C4-2B (cell line): ENCODE measurements at regions not wholly inside any gene's neighbourhood (a gene's known extent, or its start where the extent isn't known, plus 50 kb on each side); places are given as distances from the start of the nearest gene placed in this dataset.

Experiments used
- H3K27ac ChIP-seq: fragments of 450-650 bp; 2 replicates; pipeline ENCODE4 v1.5.1; 2017
- ZFX ChIP-seq: fragments of 450-650 bp; IDR thresholded peaks from 2 replicates; pipeline ENCODE4 v1.6.1; 2017
- TF ChIP-seq, protein P1 (sequence below): fragments of 450-650 bp; conservative IDR thresholded peaks from 2 replicates; pipeline ENCODE4 v1.5.1; 2017; ENCODE audit warnings: mild to moderate bottlenecking

DNA sequence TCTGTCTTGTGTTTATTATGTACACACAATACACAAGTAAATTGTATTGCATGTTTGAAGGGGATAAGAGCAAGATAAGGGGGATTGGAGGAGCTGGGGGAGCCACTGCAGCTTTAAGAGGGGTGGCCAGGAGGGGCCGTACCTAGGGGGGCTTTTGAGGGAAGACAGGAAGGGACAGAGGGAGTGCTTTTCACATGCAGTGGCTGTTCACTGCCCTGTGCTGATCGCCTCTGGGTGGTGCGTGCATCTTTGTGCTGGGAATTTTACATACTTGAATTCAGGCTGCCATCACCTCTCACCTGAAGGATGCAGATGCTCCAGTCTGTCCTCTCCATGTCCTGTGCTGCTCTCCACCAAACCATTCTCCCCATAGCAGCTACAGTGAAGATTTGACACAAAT lies 179.5 kb downstream of the PTPRU start:
- TF ChIP-seq, protein P1, sequence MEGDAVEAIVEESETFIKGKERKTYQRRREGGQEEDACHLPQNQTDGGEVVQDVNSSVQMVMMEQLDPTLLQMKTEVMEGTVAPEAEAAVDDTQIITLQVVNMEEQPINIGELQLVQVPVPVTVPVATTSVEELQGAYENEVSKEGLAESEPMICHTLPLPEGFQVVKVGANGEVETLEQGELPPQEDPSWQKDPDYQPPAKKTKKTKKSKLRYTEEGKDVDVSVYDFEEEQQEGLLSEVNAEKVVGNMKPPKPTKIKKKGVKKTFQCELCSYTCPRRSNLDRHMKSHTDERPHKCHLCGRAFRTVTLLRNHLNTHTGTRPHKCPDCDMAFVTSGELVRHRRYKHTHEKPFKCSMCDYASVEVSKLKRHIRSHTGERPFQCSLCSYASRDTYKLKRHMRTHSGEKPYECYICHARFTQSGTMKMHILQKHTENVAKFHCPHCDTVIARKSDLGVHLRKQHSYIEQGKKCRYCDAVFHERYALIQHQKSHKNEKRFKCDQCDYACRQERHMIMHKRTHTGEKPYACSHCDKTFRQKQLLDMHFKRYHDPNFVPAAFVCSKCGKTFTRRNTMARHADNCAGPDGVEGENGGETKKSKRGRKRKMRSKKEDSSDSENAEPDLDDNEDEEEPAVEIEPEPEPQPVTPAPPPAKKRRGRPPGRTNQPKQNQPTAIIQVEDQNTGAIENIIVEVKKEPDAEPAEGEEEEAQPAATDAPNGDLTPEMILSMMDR: peak; percentile 12; the same call in 1 of the 2 replicates
- TF ChIP-seq ZFX: no peak

DNA sequence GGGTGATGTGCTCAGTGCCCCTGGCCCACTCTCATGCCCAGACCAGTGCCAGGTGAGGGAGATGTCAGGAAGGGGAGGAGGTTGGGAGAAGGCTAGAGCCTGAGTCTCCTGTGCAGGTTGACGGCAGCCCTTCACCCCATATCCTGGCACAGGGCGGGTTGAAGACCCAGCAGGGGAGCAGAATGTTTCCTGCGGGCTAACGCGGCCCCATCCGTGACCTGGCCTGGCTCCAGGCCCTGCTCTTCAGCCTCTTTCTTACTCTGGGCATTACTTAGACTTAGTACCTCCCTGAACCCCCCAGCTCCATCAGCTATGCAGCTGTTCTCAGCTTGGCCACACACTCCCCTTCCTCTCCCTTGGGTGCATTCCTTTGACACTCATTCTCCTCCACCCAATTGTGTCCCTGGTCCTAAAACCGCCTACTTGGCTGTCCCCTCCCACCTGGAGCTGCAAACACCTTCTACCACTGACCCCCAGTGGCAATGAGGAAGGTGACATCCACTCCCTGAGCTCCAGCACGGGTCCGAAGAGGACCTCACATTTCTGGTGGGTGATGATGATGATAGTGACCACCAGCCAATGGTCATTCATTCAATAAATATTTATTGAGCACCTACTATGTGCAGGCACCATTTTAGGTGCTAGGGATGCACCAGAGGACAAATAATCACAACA lies 179.0 kb downstream of the PTPRU start:
- TF ChIP-seq, protein P1: peak; percentile 30
- TF ChIP-seq ZFX: no peak
- no peak overlapping the region for H3K27ac ChIP-seq

More for the DNA sequence above, 179.5 kb downstream of the PTPRU start:
- no peak overlapping the region for H3K27ac ChIP-seq

DNA sequence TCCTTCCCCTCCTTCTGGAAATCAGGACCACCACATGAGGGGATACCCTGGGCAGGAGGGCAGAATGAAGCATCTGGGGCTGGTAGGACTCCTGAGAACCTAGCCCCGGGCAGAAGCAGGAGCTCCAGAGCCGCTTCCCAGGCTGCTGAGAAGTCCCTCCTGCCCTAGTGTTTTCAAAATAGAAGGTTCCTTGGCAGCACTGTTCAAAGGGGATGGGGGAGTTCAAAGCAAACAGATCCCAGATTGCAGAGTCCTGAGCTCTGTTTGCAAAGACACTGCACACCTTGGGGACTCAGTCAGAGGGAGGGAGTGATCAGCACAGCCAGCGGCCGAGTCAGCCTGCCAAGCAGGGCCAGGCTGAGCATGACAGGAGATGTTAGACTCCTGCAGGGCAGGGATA lies 177.8 kb downstream of the PTPRU start:
- TF ChIP-seq, protein P1: no peak
- no peak for TF ChIP-seq ZFX
- H3K27ac ChIP-seq: no peak overlapping the region

DNA sequence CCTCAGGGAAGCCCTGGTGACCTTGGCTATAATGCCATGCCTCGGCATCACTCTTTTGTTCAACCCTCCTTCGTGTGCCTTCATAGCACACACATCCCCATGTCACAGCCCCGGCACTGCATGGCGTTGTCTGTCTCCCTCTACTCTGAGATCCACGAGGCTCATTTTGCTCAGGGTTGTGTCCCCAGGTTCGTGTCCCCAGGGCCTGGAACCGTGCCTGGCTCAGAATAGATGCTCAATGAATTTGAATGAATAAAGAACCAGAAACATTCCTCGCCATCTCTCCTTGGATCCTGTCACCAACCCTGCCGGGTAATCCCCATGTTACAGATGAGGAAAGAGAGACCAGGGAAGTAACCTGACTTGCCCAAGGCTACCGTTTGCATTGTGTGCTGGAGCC lies 177.3 kb downstream of the PTPRU start:
- H3K27ac ChIP-seq: no peak overlapping the region
- TF ChIP-seq, protein P1: no peak
- no peak for TF ChIP-seq ZFX

DNA sequence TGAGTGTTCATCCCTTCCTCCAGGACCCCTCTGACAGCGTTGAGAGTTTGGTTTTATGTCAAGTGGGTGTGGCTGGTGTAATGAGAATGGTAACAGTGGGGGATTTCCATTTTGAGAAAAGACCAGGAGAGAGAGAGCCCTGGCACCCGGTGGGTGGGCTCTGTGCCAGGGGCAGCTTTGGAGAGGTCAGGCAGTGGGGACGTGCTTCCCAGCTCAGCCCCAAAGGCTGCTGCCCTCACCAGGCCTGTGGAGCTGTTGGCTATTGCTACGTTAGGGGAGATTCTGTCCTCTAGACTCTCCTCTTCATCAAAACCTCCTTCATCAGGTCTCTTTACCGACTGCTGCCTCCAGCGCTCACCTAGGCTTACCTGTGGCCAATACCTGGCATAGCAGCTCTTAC lies 176.3 kb downstream of the PTPRU start:
- no peak overlapping the region for H3K27ac ChIP-seq
- no peak for TF ChIP-seq ZFX
- TF ChIP-seq, protein P1: no peak

DNA sequence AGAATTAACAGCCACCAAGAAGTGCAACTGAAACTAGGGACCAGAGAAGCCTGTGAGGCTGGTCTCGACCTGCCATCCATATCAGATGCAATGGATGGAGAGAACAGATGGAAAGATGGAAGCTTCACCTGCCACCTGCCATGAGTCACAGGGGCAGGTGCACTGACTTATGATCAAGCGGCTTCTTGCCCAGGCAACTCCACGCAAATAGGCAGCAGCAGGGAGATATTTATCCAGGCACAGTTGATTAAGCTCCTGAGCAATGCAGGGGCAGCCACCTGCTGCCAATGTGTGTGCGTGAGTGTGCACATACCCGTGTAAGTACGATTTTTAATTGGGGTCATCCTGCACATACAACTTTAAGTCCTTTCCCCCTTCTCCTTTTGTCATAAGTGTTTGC lies 174.2 kb downstream of the PTPRU start:
- TF ChIP-seq, protein P1: no peak
- no peak for TF ChIP-seq ZFX
- no peak overlapping the region for H3K27ac ChIP-seq

DNA sequence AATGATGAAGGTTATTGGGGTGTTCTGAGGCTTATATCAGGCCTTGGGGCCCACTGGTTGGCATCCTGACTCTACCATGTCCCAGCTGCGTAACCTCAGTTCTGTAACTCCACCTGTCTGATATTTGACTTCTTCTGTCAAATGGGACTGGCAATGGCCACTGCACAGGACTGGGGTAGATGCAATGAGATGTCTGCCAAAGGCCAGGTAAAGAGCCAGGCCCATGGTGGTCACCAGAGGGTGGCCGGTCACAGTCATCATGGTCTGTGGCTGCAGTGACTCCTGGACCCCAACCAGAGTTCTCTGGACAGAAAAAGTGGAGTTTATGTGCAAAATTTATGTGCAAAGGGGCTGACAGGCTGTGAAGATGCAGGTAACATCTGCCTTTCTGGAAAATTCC lies 173.3 kb downstream of the PTPRU start:
- no peak for TF ChIP-seq ZFX
- TF ChIP-seq, protein P1: no peak
- H3K27ac ChIP-seq: no peak overlapping the region
